Stimulated activated CD4-positive, alpha-beta T cell treated with anti-CD3 and anti-CD28 coated beads, Interleukin-4, amount 100 ng/mL, for 4 hours (primary cell): ENCODE measurements at regions not wholly inside any gene's neighbourhood (a gene's known extent, or its start where the extent isn't known, plus 50 kb on each side); places are given as distances from the start of the nearest gene placed in this dataset.
"Not testable (repeated sequence)": the region's sequence is repeated elsewhere in the genome, so short reads cannot be mapped to it uniquely, and the experiment has no call there.

Experiments
- DNase-seq, 2 experiments: peaks; one replicate each; pipeline ENCODE4 v3.0.0-alpha.2; 2020

DNA sequence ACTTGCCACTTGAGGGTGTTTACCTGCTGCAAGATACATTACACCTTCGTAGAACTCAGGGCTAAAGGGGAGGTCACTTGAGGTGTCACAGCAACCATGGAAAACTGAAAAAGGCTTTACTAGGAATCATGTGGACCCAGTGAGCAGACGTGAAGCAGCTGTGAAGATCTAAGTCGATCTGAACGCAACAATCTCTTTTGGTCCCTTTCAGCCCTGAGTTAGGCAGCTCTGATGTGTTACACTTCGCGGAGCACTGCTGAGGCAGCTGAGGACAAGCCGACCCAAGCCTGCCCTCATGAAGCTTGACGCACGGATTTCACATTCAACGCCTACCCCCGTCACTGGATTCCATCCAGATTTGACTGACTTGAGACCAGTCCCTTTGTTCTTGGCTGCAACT is 75.8 kb upstream of the NPAS2 start:
- no peak for DNase-seq

DNA sequence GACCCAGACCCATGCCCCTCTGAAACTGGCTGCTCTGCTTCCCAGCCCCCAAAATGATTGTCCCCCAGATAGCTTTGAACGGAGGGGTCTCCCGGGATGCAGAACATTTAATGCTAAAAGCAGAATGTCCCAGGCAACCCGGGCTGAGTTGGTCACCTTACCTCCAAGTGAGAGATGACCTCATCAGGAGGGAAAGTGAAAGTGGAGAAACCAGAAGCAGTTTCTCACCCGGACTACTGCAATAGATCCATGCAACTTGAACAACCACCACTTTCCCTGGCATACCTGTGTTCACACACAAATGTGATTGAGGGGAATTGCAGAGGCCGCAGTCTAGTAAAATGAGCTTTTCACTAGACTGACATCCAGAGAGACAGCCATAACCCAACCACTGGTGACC is 75.3 kb upstream of the NPAS2 start:
- DNase-seq = no peak

- no peak for DNase-seq
These were observed 74.3 kb upstream of the NPAS2 start for GRCh38 chr2:100745604-100746003.

- DNase-seq = no peak
These were observed 72.4 kb upstream of the NPAS2 start for GRCh38 chr2:100747551-100747950.

- DNase-seq = no peak
These were observed 71.8 kb upstream of the NPAS2 start for GRCh38 chr2:100747996-100748615.

DNA sequence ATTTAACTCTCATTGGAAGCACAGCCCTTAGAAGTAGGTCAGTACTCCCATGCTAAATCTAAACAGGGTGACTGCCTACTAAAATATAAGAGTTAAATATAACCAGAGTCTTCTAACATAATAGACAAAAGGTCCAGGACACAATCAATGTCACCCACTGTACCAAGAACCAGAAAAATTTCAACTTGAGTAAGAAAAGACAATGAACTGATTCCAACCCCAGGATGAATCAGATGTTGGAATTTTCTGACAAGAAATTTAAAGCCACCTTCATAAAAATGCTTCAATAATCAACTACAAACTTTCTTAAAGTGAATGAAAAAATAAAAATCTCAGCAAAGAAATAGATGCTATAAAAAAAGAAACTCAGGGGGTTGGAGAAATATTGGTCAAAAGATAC is 71.3 kb upstream of the NPAS2 start:
- no peak for DNase-seq

DNA sequence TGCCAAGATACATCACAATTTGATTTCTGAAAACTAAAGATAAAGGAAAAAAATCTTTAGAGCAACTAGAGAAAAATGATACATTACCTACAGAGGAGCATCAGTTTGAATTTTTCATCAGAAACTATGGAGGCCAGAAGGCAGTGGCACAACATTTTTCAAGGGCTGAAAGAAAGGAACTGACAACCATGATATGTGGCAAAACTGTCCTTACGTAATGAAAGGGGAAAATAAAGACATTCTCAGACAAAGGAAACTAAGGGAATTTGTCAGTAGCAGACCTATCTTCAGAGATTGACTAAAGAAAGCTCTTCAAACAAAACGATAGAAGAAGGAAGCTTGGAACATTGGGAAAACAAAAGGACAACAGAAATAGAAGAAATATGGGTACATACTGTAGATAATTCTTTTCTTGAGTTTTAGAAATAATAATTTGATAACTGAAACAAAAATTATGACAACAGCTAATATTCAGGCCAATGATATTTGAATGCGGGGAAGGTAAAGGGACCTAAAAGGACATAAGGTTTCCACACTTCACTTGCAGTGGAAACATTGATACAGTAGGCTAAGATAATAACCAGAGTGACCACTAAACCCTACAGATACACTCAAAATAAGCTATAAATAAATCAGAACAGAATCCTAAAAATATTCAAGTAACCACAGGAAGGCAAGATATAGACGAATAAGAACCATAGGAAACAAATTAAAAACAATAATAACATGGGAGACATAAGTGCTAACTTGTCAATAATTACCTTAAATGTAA is 70.0 kb upstream of the NPAS2 start:
- no peak for DNase-seq

GRCh38 chr2:100751871-100752625 is 67.9 kb upstream of the NPAS2 start:
- not testable (repeated sequence) for DNase-seq

- DNase-seq = no peak
These were observed 67.2 kb upstream of the NPAS2 start for GRCh38 chr2:100752628-100753333.

GRCh38 chr2:100753444-100753843 is 66.5 kb upstream of the NPAS2 start:
- DNase-seq = no peak

DNA sequence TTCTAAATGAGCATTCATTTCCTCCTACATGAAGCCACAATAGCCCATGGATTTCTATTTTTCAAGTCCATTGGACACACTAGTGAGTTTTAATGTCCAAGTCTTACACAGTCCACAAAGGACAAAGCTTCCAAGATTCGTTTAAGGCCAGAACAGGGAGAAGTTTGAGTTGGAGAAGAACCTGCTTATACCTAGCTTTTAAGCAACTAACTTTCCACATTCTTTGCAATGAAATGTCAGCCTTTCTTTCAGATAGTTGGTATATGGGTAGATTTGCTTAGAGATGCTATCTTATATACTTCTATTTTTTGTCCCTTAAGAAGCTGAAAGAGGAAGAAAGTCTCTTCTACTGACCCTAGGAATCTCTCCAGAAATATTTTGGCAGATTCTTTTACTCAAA is 66.1 kb upstream of the NPAS2 start:
- DNase-seq = no peak

DNA sequence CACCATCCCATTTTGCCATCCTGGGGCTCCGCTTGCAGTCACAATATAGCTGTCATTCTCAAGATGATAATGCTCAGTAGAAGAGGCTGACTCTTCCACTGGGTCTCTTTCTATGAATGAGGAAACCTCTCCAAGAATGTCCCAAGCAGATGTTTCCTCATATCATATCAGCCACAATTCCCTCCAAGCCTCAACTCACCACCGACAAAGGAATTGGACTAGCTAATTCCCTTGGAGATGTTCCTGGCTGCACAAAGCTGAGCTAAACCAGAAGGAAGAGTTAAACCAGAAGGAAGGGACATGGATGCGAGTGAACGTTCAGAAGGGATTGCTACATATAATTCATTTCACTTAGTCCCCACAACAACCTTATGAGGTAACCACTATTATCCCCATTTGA is 65.0 kb upstream of the NPAS2 start:
- DNase-seq = no peak

DNA sequence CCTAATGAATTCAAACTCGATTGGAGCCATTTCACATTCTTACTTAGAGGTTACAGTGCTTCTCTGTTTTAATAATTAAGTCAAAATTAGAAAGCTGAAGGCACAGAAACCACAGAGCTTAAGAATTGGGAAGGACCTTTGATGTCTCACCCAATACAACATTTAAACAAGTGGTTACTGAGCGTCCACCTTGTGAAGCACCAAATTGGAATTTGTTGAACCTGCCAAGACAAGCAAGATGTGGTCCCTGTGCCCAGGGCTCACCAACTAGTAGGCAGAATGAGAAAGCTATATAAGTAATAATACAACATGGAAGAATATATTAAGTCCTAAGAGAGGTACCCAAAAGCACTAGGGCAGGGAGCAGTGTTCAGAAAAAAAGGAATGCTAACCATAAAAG is 64.5 kb upstream of the NPAS2 start:
- no peak for DNase-seq

GRCh38 chr2:100756704-100757103 is 63.2 kb upstream of the NPAS2 start:
- DNase-seq = no peak

DNA sequence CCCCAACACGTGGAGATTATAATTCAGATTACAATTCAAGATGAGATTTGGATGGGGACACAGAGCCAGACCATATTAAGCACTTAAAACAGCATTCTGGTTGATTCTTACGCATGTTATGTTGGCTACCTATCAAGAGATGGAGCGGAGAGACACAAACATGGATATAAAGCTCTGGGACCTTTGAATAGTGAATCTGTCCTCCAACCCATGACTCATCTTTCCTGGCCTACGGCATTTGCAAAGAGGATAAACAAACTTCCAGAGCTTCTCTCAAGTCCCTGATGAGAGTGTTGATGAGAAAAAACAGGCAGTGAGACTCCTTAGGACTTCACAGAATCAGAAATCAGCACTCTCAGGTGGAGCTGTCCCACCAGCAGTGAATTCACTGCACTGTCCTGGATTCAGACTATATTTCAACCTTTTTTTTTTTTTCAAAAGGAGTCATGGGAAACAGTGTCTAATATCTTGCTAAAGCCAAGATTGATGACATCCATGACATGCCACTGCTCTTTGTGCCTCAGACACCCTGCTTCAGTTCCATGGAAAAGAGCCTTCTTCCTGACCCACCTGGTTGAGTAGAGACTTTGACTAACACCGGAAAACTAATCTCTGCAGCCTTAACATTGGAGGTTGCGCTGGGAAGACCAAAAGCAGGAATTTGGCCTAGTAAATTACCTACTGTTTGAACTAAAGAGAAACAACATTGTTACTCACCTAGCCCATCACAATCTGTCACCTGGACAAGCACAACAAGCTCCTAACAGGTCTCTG is 62.1 kb upstream of the NPAS2 start:
- no peak for DNase-seq

GRCh38 chr2:100759901-100760300 is 60.0 kb upstream of the NPAS2 start:
- no peak for DNase-seq

GRCh38 chr2:100761365-100761764 is 58.6 kb upstream of the NPAS2 start:
- DNase-seq = no peak

- no peak for DNase-seq
These were observed 55.5 kb upstream of the NPAS2 start for GRCh38 chr2:100764430-100764829.

- DNase-seq = no peak
These were observed 54.5 kb upstream of the NPAS2 start for GRCh38 chr2:100765481-100765880.

DNA sequence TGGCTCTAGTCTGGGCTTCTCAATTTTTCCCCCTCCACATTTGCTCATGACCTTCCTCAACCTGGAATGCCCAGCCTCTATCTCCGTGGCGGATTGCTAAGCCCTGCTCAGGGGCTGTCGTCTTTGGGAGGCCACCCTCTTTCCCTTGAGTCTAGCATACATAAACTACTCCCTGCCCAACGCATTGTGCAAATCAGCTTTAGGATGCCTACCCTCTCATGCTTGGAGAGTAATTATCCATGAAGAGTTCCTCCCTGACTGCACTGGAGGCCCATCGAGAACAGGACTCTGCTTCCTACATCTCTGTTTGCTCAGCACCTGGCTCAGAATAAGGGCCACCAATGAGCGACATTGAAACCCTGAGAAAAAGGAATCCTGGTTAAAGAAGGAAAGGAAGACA is 53.7 kb upstream of the NPAS2 start:
- no peak for DNase-seq

GRCh38 chr2:100766806-100767205 is 53.1 kb upstream of the NPAS2 start:
- no peak for DNase-seq

GRCh38 chr2:100767224-100767653 is 52.7 kb upstream of the NPAS2 start:
- DNase-seq = no peak
